Upper lobe of left lung (tissue), 4 donors: ENCODE measurements at regions not wholly inside any gene's neighbourhood (a gene's known extent, or its start where the extent isn't known, plus 50 kb on each side); places are given as distances from the start of the nearest gene placed in this dataset.

Source experiments
- EP300 ChIP-seq, 4 donors: sonication (generic); formaldehyde crosslinking; IDR thresholded peaks; one replicate each; pipeline ENCODE4 v1.5.1; 2017; ENCODE audit warnings: antibody characterized with exemption in 4 of 4, control low read depth in 2 of 4
- POLR2A ChIP-seq, 4 donors: fragments of 450-650 bp; IDR thresholded peaks; one replicate each; pipeline ENCODE4 v1.5.1; 2016 to 2017; ENCODE audit warnings: antibody characterized with exemption in 4 of 4, mild to moderate bottlenecking in 2 of 4
- POLR2AphosphoS5 ChIP-seq, 2 donors: sonication (generic); formaldehyde crosslinking; IDR thresholded peaks; one replicate each; pipeline ENCODE4 v1.5.1; 2017; ENCODE audit warnings: antibody characterized with exemption in 2 of 2
- TF ChIP-seq, protein P1 (sequence below), 6 experiments: fragments of 450-650 bp in 4 of 6; fragments of 200-600 bp in 2 of 6; sonication (generic) in 2 of 6; IDR thresholded peaks; one replicate each; pipeline ENCODE4 v1.5.1; 2016 to 2019; ENCODE audit warnings: antibody characterized with exemption in 6 of 6

DNA sequence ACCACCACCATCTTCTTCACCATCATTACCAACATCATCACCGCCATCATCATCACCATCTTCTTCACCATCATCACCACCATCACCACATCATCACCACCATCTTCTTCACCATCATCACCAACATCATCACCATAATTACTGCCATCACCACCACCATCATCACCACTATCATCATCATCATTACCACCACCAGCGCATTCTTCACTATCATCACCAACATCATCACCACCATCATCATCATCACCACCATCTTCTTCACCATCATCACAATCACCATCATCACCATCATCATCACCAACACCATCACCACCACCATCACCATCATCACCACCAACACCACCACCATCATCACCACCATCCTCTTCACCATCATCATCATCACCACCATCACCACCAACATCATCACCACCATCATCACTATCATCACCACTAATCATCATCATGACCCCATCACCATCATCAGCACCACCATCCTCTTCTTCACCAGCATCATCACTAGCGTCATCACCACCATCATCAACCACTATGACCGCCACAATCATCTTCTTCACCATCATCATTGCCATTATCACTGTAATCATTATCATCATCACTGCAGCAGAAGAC lies 303.8 kb downstream of the CTTN start:
- TF ChIP-seq POLR2AphosphoS5 (IDR thresholded peaks at IDR 0.05) (no peak), EP300 (IDR thresholded peaks at IDR 0.05) (no peak), POLR2A (IDR thresholded peaks at IDR 0.05) (no peak)
- TF ChIP-seq, protein P1, sequence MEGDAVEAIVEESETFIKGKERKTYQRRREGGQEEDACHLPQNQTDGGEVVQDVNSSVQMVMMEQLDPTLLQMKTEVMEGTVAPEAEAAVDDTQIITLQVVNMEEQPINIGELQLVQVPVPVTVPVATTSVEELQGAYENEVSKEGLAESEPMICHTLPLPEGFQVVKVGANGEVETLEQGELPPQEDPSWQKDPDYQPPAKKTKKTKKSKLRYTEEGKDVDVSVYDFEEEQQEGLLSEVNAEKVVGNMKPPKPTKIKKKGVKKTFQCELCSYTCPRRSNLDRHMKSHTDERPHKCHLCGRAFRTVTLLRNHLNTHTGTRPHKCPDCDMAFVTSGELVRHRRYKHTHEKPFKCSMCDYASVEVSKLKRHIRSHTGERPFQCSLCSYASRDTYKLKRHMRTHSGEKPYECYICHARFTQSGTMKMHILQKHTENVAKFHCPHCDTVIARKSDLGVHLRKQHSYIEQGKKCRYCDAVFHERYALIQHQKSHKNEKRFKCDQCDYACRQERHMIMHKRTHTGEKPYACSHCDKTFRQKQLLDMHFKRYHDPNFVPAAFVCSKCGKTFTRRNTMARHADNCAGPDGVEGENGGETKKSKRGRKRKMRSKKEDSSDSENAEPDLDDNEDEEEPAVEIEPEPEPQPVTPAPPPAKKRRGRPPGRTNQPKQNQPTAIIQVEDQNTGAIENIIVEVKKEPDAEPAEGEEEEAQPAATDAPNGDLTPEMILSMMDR (IDR thresholded peaks at IDR 0.05), result no peak
